A549 (cell line): ENCODE measurements at regions not wholly inside any gene's neighbourhood (a gene's known extent, or its start where the extent isn't known, plus 50 kb on each side); places are given as distances from the start of the nearest gene placed in this dataset.

Experiments used
- CBX2 ChIP-seq: fragments of 200-600 bp; sonication (generic); IDR thresholded peaks from 2 replicates; pipeline ENCODE4 v1.6.1; 2016; ENCODE audit warnings: low read depth, mild to moderate bottlenecking, borderline replicate concordance
- HDAC2 ChIP-seq: fragments of 200-600 bp; sonication (generic); IDR thresholded peaks from 2 replicates; pipeline ENCODE4 v1.6.1; 2016
- MAFK ChIP-seq: fragments of 450-650 bp; IDR thresholded peaks from 2 replicates; pipeline ENCODE4 v1.6.1; 2014; ENCODE audit not compliant: partially characterized antibody
- POLR2A ChIP-seq: IDR thresholded peaks from 2 replicates; pipeline ENCODE4 v1.6.1; 2012; ENCODE audit warnings: mild to moderate bottlenecking, low read length
- POLR2AphosphoS2 ChIP-seq: conservative IDR thresholded peaks from 2 replicates; pipeline ENCODE4 v1.6.1; 2012; ENCODE audit warnings: low read length, improper control_type of control experiment, inconsistent platforms
- RAD21 ChIP-seq, 2 experiments: fragments of >200 bp in 1 of 2; sonication (Bioruptor Twin) in 1 of 2; formaldehyde crosslinking in 1 of 2; IDR thresholded peaks in 1 of 2; conservative IDR thresholded peaks in 1 of 2; 2 replicates in 1 of 2; 3 replicates in 1 of 2; pipeline ENCODE4 v1.6.1; 2012 to 2018; ENCODE audit warnings: inconsistent platforms in 1 of 2
- ZFP36 ChIP-seq: fragments of 450-650 bp; IDR thresholded peaks from 2 replicates; pipeline ENCODE4 v1.6.1; 2014; ENCODE audit warnings: borderline replicate concordance; ENCODE audit not compliant: partially characterized antibody
- TF ChIP-seq, protein P1 (sequence below): fragments of >200 bp; sonication (Bioruptor Twin); formaldehyde crosslinking; IDR thresholded peaks from 3 replicates; pipeline ENCODE4 v1.5.1; 2016

DNA sequence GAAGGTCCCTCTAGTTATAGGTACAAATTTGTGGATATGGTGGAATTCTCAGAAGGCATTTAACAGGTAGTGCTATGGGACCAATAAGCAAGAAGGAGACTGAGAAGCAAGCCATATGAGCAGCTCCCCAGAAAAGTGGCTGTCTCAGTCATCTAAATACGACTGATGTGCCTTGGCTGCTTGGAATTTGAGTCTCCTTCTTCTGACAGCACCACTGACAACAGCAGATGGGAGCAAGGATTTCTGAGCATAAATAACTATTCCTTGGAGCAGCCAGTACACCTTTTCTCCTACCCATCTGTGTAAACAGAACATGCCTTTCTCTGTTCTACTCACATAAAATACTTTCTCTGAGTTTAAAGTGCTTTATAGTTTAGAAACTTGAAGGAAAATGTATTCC lies 196.2 kb downstream of the GABRG1 start:
- TF ChIP-seq HDAC2 (no peak), POLR2A (no peak), MAFK (no peak), RAD21 (conservative IDR thresholded peaks at IDR 0.05 in 1 of 2, IDR thresholded peaks at IDR 0.05 in 1 of 2) (no peak), POLR2AphosphoS2 (no peak), ZFP36 (no peak), CBX2 (no peak)
- TF ChIP-seq, protein P1, sequence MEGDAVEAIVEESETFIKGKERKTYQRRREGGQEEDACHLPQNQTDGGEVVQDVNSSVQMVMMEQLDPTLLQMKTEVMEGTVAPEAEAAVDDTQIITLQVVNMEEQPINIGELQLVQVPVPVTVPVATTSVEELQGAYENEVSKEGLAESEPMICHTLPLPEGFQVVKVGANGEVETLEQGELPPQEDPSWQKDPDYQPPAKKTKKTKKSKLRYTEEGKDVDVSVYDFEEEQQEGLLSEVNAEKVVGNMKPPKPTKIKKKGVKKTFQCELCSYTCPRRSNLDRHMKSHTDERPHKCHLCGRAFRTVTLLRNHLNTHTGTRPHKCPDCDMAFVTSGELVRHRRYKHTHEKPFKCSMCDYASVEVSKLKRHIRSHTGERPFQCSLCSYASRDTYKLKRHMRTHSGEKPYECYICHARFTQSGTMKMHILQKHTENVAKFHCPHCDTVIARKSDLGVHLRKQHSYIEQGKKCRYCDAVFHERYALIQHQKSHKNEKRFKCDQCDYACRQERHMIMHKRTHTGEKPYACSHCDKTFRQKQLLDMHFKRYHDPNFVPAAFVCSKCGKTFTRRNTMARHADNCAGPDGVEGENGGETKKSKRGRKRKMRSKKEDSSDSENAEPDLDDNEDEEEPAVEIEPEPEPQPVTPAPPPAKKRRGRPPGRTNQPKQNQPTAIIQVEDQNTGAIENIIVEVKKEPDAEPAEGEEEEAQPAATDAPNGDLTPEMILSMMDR: no peak
